Vagina (tissue), 2 donors: ENCODE measurements at regions not wholly inside any gene's neighbourhood (a gene's known extent, or its start where the extent isn't known, plus 50 kb on each side); places are given as distances from the start of the nearest gene placed in this dataset.
A peak's percentile ranks its signal among the peaks of the same experiment; 100 is the strongest.

Experiments used
- DNase-seq, 2 donors: peaks; one replicate each; pipeline ENCODE4 v3.0.0-alpha.2; 2017; ENCODE audit errors: extremely low spot score in 2 of 2
- H3K27ac ChIP-seq: fragments of 200-600 bp; sonication (generic); one replicate; pipeline ENCODE4 v1.5.1; 2019
- H3K27me3 ChIP-seq: fragments of 200-600 bp; sonication (generic); one replicate; pipeline ENCODE4 v1.5.1; 2019
- H3K36me3 ChIP-seq, 2 donors: fragments of 200-600 bp; sonication (generic); one replicate each; pipeline ENCODE4 v1.5.1; 2017 to 2019
- H3K4me1 ChIP-seq: fragments of 200-600 bp; sonication (generic); one replicate; pipeline ENCODE4 v1.5.1; 2019
- H3K4me3 ChIP-seq, 2 donors: fragments of 200-600 bp; sonication (generic); 1 replicate in 1 of 2; 2 replicates in 1 of 2; pipeline ENCODE4 v1.5.1; 2016 to 2019
- H3K9me3 ChIP-seq: fragments of 200-600 bp; sonication (generic); one replicate; pipeline ENCODE4 v1.5.1; 2019
- POLR2A ChIP-seq, 2 donors: fragments of 450-650 bp; IDR thresholded peaks; one replicate each; pipeline ENCODE4 v1.6.1; 2017; ENCODE audit warnings: antibody characterized with exemption in 2 of 2, mild to moderate bottlenecking in 2 of 2, moderate library complexity in 2 of 2
- POLR2AphosphoS5 ChIP-seq, 2 donors: sonication (generic); formaldehyde crosslinking; IDR thresholded peaks; one replicate each; pipeline ENCODE4 v1.9.0; 2017; ENCODE audit warnings: antibody characterized with exemption in 2 of 2, mild to moderate bottlenecking in 2 of 2, low read depth in 1 of 2; ENCODE audit not compliant: insufficient read depth in 1 of 2
- intact Hi-C: fragments of 100-400 bp; cut with DNase I; formaldehyde crosslinking; loops from one replicate; pipeline ENCODE4 v1.15.1; 2023
- TF ChIP-seq, protein P1 (sequence below), 3 experiments: fragments of 450-650 bp in 2 of 3; fragments of 200-600 bp in 1 of 3; sonication (generic) in 1 of 3; IDR thresholded peaks; one replicate each; pipeline ENCODE4 v1.5.1; 2017 to 2019; ENCODE audit warnings: antibody characterized with exemption in 3 of 3, mild to moderate bottlenecking in 2 of 3, moderate library complexity in 2 of 3

GRCh38 chr2:152925547-152926448, 207.4 kb downstream of the ARL6IP6 start:
- Histone ChIP-seq H3K4me3 (no peak overlapping the region), H3K27ac (no peak overlapping the region), H3K4me1 (peaks cover 8% of the 10 kb centered on the region), H3K27me3 (no peaks in the 10 kb centered on the region), H3K9me3 (no peaks in the 10 kb centered on the region), H3K36me3 (no peaks in the 10 kb centered on the region)
- intact Hi-C loops: no loop called here
- no peak for DNase-seq
- no peak for TF ChIP-seq POLR2AphosphoS5 (IDR thresholded peaks at IDR 0.05; ENCODE audit: insufficient read depth in 1 of 2, low read depth in 1 of 2)
- TF ChIP-seq, protein P1, sequence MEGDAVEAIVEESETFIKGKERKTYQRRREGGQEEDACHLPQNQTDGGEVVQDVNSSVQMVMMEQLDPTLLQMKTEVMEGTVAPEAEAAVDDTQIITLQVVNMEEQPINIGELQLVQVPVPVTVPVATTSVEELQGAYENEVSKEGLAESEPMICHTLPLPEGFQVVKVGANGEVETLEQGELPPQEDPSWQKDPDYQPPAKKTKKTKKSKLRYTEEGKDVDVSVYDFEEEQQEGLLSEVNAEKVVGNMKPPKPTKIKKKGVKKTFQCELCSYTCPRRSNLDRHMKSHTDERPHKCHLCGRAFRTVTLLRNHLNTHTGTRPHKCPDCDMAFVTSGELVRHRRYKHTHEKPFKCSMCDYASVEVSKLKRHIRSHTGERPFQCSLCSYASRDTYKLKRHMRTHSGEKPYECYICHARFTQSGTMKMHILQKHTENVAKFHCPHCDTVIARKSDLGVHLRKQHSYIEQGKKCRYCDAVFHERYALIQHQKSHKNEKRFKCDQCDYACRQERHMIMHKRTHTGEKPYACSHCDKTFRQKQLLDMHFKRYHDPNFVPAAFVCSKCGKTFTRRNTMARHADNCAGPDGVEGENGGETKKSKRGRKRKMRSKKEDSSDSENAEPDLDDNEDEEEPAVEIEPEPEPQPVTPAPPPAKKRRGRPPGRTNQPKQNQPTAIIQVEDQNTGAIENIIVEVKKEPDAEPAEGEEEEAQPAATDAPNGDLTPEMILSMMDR (IDR thresholded peaks at IDR 0.05): peak; percentile 7 to 48 (median 31)

GRCh38 chr2:152924722-152925121, 206.3 kb downstream of the ARL6IP6 start:
- DNase-seq: no peak
- intact Hi-C loops: no loop called here
- Histone ChIP-seq H3K4me1 (peaks cover 8% of the 10 kb centered on the region), H3K9me3 (no peaks in the 10 kb centered on the region), H3K27me3 (no peaks in the 10 kb centered on the region), H3K36me3 (no peaks in the 10 kb centered on the region), H3K27ac (no peak overlapping the region), H3K4me3 (no peak overlapping the region)
- TF ChIP-seq POLR2A (IDR thresholded peaks at IDR 0.05): no peak
- TF ChIP-seq POLR2AphosphoS5 (IDR thresholded peaks at IDR 0.05; ENCODE audit: insufficient read depth in 1 of 2, low read depth in 1 of 2): no peak
- TF ChIP-seq, protein P1 (IDR thresholded peaks at IDR 0.05): no peak

DNA sequence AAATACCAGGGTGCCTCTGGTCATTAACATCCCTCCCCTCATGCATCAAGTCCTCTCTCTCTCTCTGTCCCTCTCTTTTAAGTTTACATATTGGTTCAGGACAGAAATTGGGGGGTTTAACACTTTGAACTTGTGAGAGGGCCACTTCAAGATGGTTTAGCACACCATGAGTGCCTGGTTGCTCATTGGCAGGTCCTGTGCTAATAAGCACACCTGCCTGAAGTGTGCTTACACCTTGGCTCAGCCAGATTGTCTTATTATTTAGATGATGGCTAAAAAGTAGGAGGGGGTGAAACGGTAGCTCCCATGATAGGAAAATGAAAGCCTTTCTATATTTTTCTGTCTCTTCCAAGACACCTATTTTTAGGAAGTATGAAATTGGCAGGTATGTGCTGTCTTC, 205.8 kb downstream of the ARL6IP6 start:
- H3K27ac ChIP-seq: no peak overlapping the region
- intact Hi-C loops: no loop called here

GRCh38 chr2:152920846-152921245, 202.4 kb downstream of the ARL6IP6 start:
- intact Hi-C loops: no loop called here
- H3K27ac ChIP-seq: no peak overlapping the region

More for the DNA sequence above, 205.8 kb downstream of the ARL6IP6 start:
- TF ChIP-seq POLR2AphosphoS5 (IDR thresholded peaks at IDR 0.05; ENCODE audit: insufficient read depth in 1 of 2, low read depth in 1 of 2): no peak
- TF ChIP-seq POLR2A (IDR thresholded peaks at IDR 0.05): no peak
- TF ChIP-seq, protein P1 (IDR thresholded peaks at IDR 0.05): no peak
- H3K27me3 ChIP-seq: no peaks in the 10 kb centered on the region
- H3K4me1 ChIP-seq: peaks cover 8% of the 10 kb centered on the region
- H3K9me3 ChIP-seq: no peaks in the 10 kb centered on the region
- no peaks in the 10 kb centered on the region for H3K36me3 ChIP-seq
- no peak overlapping the region for H3K4me3 ChIP-seq
- no peak for DNase-seq

More at GRCh38 chr2:152920846-152921245, 202.4 kb downstream of the ARL6IP6 start:
- Histone ChIP-seq H3K36me3 (no peaks in the 10 kb centered on the region), H3K27me3 (no peaks in the 10 kb centered on the region), H3K4me3 (no peak overlapping the region), H3K4me1 (peaks cover 4% of the 10 kb centered on the region), H3K9me3 (no peaks in the 10 kb centered on the region)
- TF ChIP-seq, protein P1 (IDR thresholded peaks at IDR 0.05): no peak
- TF ChIP-seq POLR2AphosphoS5 (IDR thresholded peaks at IDR 0.05; ENCODE audit: insufficient read depth in 1 of 2, low read depth in 1 of 2) (no peak), POLR2A (IDR thresholded peaks at IDR 0.05) (no peak)
- DNase-seq: no peak
